ENCODE measurements at regions not wholly inside any gene's neighbourhood (a gene's known extent, or its start where the extent isn't known, plus 50 kb on each side); places are given as distances from the start of the nearest gene placed in this dataset.

DNA sequence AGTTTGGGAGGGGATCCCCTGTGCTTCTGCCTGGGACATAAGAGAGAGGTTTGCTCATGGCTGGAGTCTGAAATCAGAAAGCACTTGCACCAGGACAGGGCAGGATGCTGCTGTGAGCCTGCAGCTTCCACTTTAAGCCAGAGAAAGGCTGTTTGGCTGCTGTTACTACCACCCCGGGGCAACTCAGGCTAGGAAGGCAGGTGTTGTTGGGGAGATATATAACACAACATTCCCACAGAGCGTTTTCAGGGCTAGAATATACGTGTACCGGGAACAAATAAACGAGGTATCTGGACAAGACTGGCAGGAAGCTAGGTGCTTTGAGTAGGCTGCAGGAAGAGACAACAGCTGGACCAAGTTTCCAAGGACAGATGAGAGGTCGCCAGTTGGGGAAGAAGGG is 313.3 kb upstream of the CCL2 start:
- H3K27me3 ChIP-seq = peaks cover 0 to 5% of the 10 kb centered on the region in 2 donors
- no peaks in the 10 kb centered on the region for H3K9me3 ChIP-seq
- H3K27ac ChIP-seq = no peak overlapping the region
- no peaks in the 10 kb centered on the region for H3K4me1 ChIP-seq
- ATAC-seq (no peak), DNase-seq (no peak)
- intact Hi-C loops (cut with DNase I) = no loop called here
- H3K4me3 ChIP-seq = no peak overlapping the region
- H3K36me3 ChIP-seq = no peaks in the 10 kb centered on the region
- TF ChIP-seq, protein P1, sequence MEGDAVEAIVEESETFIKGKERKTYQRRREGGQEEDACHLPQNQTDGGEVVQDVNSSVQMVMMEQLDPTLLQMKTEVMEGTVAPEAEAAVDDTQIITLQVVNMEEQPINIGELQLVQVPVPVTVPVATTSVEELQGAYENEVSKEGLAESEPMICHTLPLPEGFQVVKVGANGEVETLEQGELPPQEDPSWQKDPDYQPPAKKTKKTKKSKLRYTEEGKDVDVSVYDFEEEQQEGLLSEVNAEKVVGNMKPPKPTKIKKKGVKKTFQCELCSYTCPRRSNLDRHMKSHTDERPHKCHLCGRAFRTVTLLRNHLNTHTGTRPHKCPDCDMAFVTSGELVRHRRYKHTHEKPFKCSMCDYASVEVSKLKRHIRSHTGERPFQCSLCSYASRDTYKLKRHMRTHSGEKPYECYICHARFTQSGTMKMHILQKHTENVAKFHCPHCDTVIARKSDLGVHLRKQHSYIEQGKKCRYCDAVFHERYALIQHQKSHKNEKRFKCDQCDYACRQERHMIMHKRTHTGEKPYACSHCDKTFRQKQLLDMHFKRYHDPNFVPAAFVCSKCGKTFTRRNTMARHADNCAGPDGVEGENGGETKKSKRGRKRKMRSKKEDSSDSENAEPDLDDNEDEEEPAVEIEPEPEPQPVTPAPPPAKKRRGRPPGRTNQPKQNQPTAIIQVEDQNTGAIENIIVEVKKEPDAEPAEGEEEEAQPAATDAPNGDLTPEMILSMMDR (IDR thresholded peaks at IDR 0.05) = no peak

DNA sequence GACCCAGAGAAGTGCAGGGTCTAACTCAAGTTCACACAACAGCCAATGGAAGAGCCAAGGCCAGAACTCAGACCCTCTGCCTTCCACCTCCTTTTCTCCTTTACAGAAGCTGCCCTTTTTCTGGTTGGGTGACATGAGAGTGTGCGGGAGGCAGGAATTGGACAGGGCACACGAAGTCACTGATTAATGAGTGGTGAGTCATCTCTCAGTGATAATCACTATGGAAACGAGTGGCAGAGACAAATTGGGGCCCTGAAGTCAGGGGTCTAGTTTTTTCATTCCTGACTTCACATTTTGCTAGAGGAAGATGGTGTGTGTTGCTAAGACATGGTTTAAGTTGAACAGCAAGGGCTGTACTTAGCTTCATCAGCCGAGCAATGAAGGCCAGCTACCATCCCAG is 312.7 kb upstream of the CCL2 start:
- no peaks in the 10 kb centered on the region for H3K9me3 ChIP-seq

DNA sequence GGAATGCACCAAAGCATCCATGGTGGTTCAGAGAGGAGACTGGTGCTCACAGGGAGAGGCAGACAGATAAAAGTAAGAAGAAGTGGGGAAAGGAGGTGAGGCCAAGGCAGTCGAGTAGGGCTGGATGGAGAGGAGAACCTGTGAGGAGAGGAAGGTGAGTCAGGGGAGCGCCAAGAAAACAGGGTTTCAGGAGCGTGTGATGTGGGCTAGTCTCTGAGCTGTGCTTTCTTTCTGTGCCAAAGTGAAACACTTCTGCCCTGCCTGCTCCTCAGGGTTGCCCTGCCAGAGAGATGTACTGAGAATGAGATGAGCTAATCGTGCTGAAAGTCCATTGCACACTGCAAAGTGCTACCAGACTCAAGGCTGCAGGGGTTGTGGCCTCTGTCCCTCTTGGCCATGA is 310.7 kb upstream of the CCL2 start:
- TF ChIP-seq, protein P1 (IDR thresholded peaks at IDR 0.05) = no peak
- Histone ChIP-seq H3K36me3 (no peaks in the 10 kb centered on the region), H3K4me3 (no peak overlapping the region), H3K4me1 (no peaks in the 10 kb centered on the region), H3K9me3 (no peaks in the 10 kb centered on the region), H3K27ac (no peak overlapping the region), H3K27me3 (peaks cover 0 to 5% of the 10 kb centered on the region in 2 donors)
- intact Hi-C loops (cut with DNase I) = no loop called here
- no peak for DNase-seq
- no peak for ATAC-seq

More for the DNA sequence above, 312.7 kb upstream of the CCL2 start:
- DNase-seq (no peak), ATAC-seq (no peak)
- no peak overlapping the region for H3K27ac ChIP-seq
- H3K27me3 ChIP-seq = peaks cover 0 to 5% of the 10 kb centered on the region in 2 donors
- TF ChIP-seq, protein P1 (IDR thresholded peaks at IDR 0.05) = no peak
- H3K4me1 ChIP-seq = no peaks in the 10 kb centered on the region
- no peak overlapping the region for H3K4me3 ChIP-seq
- H3K36me3 ChIP-seq = no peaks in the 10 kb centered on the region
- intact Hi-C loops (cut with DNase I) = no loop called here

DNA sequence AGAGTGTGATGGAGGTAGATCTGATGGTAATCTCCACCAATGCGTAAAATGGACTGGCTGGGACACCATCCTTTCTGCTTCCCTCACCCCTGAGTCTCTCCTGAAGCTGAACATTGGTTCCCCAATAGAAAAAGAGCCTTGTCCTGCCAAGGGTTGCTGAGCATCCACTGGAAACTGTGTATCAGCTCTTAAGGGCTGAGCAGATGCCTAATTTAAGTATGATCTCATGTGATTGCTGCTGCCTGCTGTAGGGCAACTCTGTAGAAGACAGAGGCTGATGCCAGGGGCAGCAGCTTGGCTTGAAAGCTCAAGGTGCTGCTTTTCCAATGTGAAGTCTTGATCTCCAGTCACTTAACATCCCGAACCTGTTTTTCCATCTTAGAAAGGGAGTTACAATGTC is 310.3 kb upstream of the CCL2 start:
- DNase-seq (no peak), ATAC-seq (no peak)
- no peaks in the 10 kb centered on the region for H3K9me3 ChIP-seq

DNA sequence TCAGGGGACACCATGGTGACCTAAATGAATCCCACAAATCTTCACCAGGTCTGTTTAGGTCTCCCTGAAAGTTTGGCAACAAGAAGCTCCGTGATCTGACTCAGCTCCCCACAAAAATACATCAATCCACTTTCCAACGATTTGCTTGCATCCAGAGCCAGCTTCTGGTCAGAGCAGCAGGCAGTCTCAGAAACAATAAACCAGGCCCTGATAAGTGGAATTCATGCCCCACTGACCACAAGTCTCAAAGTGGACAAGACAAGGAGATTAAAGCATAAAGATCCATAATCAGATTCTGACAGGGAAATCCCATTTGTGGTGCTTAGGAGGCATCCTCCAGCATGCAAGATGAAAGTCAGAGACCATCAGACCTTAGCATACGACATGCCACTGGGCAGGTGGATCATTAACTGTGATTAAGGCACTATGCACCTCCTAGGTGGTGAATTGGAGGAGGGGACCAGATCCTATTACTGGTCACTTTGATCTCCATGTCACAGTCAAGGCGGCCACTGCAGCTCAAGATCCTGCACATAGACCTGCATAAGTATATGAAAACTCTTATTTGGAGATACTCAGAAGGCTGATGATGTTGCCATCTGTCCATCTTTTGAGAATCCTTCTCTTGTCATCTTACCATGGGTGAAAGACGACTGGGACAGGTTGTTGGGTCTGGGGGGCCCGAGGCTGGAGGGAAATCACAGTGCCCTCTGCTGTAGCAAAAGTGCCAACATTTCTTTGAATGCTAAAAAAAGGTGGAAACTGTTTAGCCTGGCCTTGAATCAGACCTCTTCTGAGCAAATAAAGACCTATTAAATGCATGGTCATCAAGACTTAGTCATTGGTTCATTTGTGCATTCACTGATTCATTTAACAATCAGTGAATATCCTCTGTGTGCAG is 309.2 kb upstream of the CCL2 start:
- DNase-seq (no peak), ATAC-seq (no peak)
- no peaks in the 10 kb centered on the region for H3K36me3 ChIP-seq
- TF ChIP-seq, protein P1 (IDR thresholded peaks at IDR 0.05) = no peak
- H3K27ac ChIP-seq = no peak overlapping the region
- intact Hi-C loops (cut with DNase I) = no loop called here
- H3K4me3 ChIP-seq = no peak overlapping the region
- peaks cover 0 to 5% of the 10 kb centered on the region in 2 donors for H3K27me3 ChIP-seq
- no peaks in the 10 kb centered on the region for H3K9me3 ChIP-seq
- H3K4me1 ChIP-seq = no peaks in the 10 kb centered on the region

More for the DNA sequence above, 310.3 kb upstream of the CCL2 start:
- Histone ChIP-seq H3K4me1 (no peaks in the 10 kb centered on the region), H3K36me3 (no peaks in the 10 kb centered on the region), H3K27me3 (peaks cover 0 to 5% of the 10 kb centered on the region in 2 donors), H3K4me3 (no peak overlapping the region), H3K27ac (no peak overlapping the region)
- TF ChIP-seq, protein P1 (IDR thresholded peaks at IDR 0.05) = no peak
- intact Hi-C loops (cut with DNase I) = no loop called here

Data from left lung (tissue), 4 donors.